HG02798 (cell line): ENCODE measurements at regions not wholly inside any gene's neighbourhood (a gene's known extent, or its start where the extent isn't known, plus 50 kb on each side); places are given as distances from the start of the nearest gene placed in this dataset.

Source experiments
- ATAC-seq: cut with Tn5 transposase; IDR thresholded peaks from one replicate; pipeline ENCODE4 v1.9.1; 2021; ENCODE audit warnings: mild to moderate bottlenecking; ENCODE audit not compliant: unreplicated experiment, poor library complexity

DNA sequence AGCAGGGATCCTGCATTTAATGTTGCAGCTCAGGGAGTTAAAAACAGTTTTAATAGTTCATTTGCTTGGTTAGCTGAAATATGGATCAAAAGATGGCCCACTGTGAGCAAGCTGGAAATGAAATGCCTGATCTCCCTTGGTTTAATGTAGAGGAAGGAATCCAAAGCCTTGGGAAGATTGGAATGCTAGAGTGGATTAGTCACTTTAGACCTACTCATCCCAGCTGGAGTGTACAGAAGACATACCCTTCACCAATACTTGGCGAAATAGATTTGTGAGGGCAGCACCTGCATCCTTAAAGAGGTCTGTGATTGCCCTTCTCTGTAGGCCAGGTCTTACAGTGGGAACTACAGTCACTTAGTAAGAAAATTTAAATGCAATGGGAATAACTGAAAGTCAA lies 58.0 kb upstream of the KRAS start:
- ATAC-seq: no peak

GRCh38 chr12:25307818-25308217 lies 57.1 kb upstream of the KRAS start:
- ATAC-seq: no peak

DNA sequence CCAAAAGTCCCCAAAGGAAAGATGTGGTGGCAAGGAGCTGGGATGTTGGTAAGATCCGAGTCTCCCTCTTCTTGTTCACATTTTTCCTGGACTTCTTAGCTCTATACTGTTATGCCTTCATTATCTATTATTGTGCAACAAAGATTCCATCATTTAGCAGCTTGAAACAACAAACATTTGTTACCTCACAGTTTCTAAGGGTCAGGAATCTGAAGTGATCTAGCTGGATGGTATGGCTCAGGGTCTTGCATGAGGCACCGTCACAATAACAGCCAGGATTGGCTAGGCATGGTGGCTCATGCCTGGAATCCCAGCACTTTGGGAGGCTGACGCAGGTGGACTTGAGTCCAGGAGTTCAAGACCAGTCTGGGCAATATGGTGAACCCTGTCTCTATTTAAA lies 51.1 kb upstream of the KRAS start:
- no peak for ATAC-seq
